Transverse colon (tissue), 4 donors: ENCODE measurements at regions not wholly inside any gene's neighbourhood (a gene's known extent, or its start where the extent isn't known, plus 50 kb on each side); places are given as distances from the start of the nearest gene placed in this dataset.

Experiments
- DNase-seq: peaks from one replicate; pipeline ENCODE4 v3.0.0-alpha.2; 2019
- H3K27ac ChIP-seq, 4 donors: fragments of 200-600 bp; sonication (generic); 2 replicates each; pipeline ENCODE4 v1.5.1; 2016 to 2018; ENCODE audit warnings: inconsistent platforms in 4 of 4
- H3K27me3 ChIP-seq: fragments of 200-600 bp; sonication (generic); 2 replicates; pipeline ENCODE4 v1.5.1; 2017; ENCODE audit warnings: inconsistent platforms
- H3K36me3 ChIP-seq, 4 donors: fragments of 200-600 bp; sonication (generic); 2 replicates each; pipeline ENCODE4 v1.5.1; 2017 to 2019; ENCODE audit warnings: inconsistent platforms in 4 of 4
- H3K4me1 ChIP-seq, 4 donors: fragments of 200-600 bp; sonication (generic); 2 replicates each; pipeline ENCODE4 v1.5.1; 2017 to 2020; ENCODE audit warnings: inconsistent platforms in 4 of 4
- H3K4me3 ChIP-seq, 4 donors: fragments of 200-600 bp; sonication (generic); 1 replicate in 1 of 4; 2 replicates in 3 of 4; pipeline versions ENCODE4 v1.5.1 to v1.6.1; 2017 to 2019; ENCODE audit warnings: inconsistent platforms in 4 of 4
- H3K9me3 ChIP-seq, 2 donors: fragments of 200-600 bp; sonication (generic); 2 replicates each; pipeline ENCODE4 v1.5.1; 2017 to 2019; ENCODE audit warnings: inconsistent platforms in 2 of 2
- EP300 ChIP-seq: sonication (generic); formaldehyde crosslinking; IDR thresholded peaks from one replicate; pipeline ENCODE4 v1.6.1; 2017; ENCODE audit warnings: antibody characterized with exemption, low read depth
- POLR2A ChIP-seq: fragments of 450-650 bp; IDR thresholded peaks from one replicate; pipeline ENCODE4 v1.6.1; 2016; ENCODE audit warnings: antibody characterized with exemption, mild to moderate bottlenecking, moderate library complexity
- POLR2AphosphoS5 ChIP-seq, 3 donors: sonication (generic); formaldehyde crosslinking; IDR thresholded peaks; one replicate each; pipeline ENCODE4 v1.6.1; 2016; ENCODE audit warnings: antibody characterized with exemption in 3 of 3
- WGBS, 2 donors: methylation state at CpG; one replicate each; pipeline ENCODE4 v1.1.5; 2018; ENCODE audit warnings: low coverage in 1 of 2; 5-methylcytosine and 5-hydroxymethylcytosine counted together
- in situ Hi-C, 4 donors: fragments of 200-750 bp; cut with MboI; loops; one replicate each; pipeline versions ENCODE4 v1.15.0 to v1.15.1; 2017; ENCODE audit warnings: low sequenced_read_pairs in 3 of 4, low pct_ligation_motif_present in 1 of 4, low pct_unique_long_range_greater_than_20kb in 1 of 4
- intact Hi-C: fragments of 100-400 bp; cut with DNase I; formaldehyde crosslinking; loops from one replicate; pipeline ENCODE4 v1.15.1; 2023; ENCODE audit warnings: low total_unique reads
- TF ChIP-seq, protein P1 (sequence below), 5 experiments: fragments of 200-600 bp in 3 of 5; fragments of 450-650 bp in 2 of 5; sonication (generic) in 3 of 5; IDR thresholded peaks; 1 replicate in 2 of 5; 2 replicates in 3 of 5; pipeline ENCODE4 v1.5.1; 2016 to 2017; ENCODE audit warnings: antibody characterized with exemption in 5 of 5, inconsistent platforms in 3 of 5, mild to moderate bottlenecking in 2 of 5, moderate library complexity in 1 of 5

DNA sequence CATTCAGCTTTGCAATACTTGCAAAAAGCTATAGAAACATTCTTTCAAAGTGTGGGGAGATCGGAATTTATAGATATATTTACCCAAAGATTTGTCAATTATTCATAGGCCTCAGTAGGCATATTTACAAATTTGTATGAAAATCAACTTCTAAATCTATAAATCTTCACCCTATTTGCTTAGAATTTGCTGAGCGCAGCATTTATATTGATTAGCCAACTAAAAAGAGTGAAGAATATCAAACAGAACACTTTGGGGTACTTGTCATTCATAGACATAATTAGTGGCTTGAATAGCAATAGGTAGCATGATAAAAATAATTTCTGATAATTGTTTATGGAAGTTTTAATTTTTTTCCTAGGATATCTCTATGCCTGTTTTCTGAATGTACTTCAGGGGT lies 244.5 kb upstream of the SLC35B3 start:
- Histone ChIP-seq H3K27me3 (no peaks in the 10 kb centered on the region), H3K9me3 (no peaks in the 10 kb centered on the region), H3K4me1 (no peaks in the 10 kb centered on the region), H3K27ac (no peak overlapping the region), H3K36me3 (no peaks in the 10 kb centered on the region), H3K4me3 (no peak overlapping the region)
- intact Hi-C loops: no loop called here
- TF ChIP-seq POLR2A (no peak), EP300 (no peak), POLR2AphosphoS5 (IDR thresholded peaks at IDR 0.05) (no peak)
- TF ChIP-seq, protein P1, sequence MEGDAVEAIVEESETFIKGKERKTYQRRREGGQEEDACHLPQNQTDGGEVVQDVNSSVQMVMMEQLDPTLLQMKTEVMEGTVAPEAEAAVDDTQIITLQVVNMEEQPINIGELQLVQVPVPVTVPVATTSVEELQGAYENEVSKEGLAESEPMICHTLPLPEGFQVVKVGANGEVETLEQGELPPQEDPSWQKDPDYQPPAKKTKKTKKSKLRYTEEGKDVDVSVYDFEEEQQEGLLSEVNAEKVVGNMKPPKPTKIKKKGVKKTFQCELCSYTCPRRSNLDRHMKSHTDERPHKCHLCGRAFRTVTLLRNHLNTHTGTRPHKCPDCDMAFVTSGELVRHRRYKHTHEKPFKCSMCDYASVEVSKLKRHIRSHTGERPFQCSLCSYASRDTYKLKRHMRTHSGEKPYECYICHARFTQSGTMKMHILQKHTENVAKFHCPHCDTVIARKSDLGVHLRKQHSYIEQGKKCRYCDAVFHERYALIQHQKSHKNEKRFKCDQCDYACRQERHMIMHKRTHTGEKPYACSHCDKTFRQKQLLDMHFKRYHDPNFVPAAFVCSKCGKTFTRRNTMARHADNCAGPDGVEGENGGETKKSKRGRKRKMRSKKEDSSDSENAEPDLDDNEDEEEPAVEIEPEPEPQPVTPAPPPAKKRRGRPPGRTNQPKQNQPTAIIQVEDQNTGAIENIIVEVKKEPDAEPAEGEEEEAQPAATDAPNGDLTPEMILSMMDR (IDR thresholded peaks at IDR 0.05): no peak
- 83 to 91% methylated on average over 2 of the region's 2 CpGs for WGBS, 2 donors
- in situ Hi-C loops: no loop called here
- no peak for DNase-seq

DNA sequence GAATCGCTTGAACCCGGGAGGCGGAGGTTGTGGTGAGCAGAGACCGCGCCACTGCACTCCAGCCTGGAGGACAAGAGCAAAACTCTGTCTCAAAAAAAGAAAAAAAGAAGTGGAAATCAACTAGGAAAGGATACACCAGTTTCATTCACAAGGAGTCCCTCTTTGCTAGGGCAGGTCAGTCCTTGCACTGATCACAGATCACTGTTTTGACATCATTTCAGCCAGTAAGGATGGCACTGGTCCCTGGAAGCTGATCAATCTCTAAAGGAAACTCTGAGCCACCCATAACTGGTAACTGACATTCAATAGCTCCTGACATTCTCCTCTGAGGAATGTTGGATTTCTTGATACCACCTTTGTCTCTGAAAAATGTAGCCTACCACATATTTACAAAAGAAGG lies 243.1 kb upstream of the SLC35B3 start:
- Histone ChIP-seq H3K27me3 (no peaks in the 10 kb centered on the region), H3K4me1 (no peaks in the 10 kb centered on the region), H3K27ac (no peak overlapping the region), H3K9me3 (no peaks in the 10 kb centered on the region), H3K36me3 (no peaks in the 10 kb centered on the region), H3K4me3 (no peak overlapping the region)
- in situ Hi-C loops: no loop called here
- 98 to 100% methylated on average over 5 of the region's 5 CpGs for WGBS, 2 donors
- intact Hi-C loops: no loop called here
- no peak for DNase-seq
- TF ChIP-seq, protein P1 (IDR thresholded peaks at IDR 0.05): no peak
- no peak for TF ChIP-seq POLR2A
- no peak for TF ChIP-seq POLR2AphosphoS5 (IDR thresholded peaks at IDR 0.05)
- no peak for TF ChIP-seq EP300

DNA sequence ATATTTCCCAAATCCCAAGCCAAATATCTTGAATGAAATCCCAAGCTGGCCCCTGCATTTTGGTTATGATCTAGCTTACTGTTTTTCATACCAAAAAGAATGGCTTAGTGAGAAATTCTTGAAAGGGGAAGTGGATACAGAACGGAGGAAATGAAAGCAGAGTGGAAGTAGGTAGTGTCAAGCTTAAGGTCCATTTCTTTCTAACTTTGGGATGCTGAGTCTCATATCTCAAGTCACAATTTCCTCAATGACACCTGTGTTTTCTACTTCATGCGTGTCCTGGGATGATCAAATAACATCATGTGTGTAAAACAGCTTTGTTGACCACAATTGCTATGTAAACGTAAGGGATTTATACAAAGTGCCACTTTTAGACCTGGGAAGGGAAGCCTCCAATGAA lies 238.8 kb upstream of the SLC35B3 start:
- H3K4me1 ChIP-seq: no peaks in the 10 kb centered on the region
- WGBS, 2 donors: 60 to 75% methylated on average over 1 to 3 of the region's 3 CpGs
- no peak for TF ChIP-seq POLR2A
- TF ChIP-seq, protein P1 (IDR thresholded peaks at IDR 0.05): no peak
- no peak for TF ChIP-seq EP300
- TF ChIP-seq POLR2AphosphoS5 (IDR thresholded peaks at IDR 0.05): no peak
- no peak overlapping the region for H3K27ac ChIP-seq
- H3K4me3 ChIP-seq: no peak overlapping the region
- DNase-seq: no peak
- no peaks in the 10 kb centered on the region for H3K27me3 ChIP-seq
- H3K36me3 ChIP-seq: no peaks in the 10 kb centered on the region
- in situ Hi-C loops (no loop called here), intact Hi-C loops (no loop called here)
- H3K9me3 ChIP-seq: no peaks in the 10 kb centered on the region

GRCh38 chr6:8672882-8673281 lies 237.5 kb upstream of the SLC35B3 start:
- H3K4me1 ChIP-seq: no peaks in the 10 kb centered on the region
- in situ Hi-C loops: no loop called here
- intact Hi-C loops: no loop called here

More at GRCh38 chr6:8672882-8673281, 237.5 kb upstream of the SLC35B3 start:
- H3K36me3 ChIP-seq: no peaks in the 10 kb centered on the region
- no peak for DNase-seq
- no peaks in the 10 kb centered on the region for H3K9me3 ChIP-seq
- 81 to 89% methylated on average over 3 of the region's 3 CpGs for WGBS, 2 donors
- TF ChIP-seq POLR2AphosphoS5 (IDR thresholded peaks at IDR 0.05) (no peak), EP300 (no peak), POLR2A (no peak)
- TF ChIP-seq, protein P1 (IDR thresholded peaks at IDR 0.05): no peak
- H3K27ac ChIP-seq: no peak overlapping the region
- H3K27me3 ChIP-seq: no peaks in the 10 kb centered on the region
- no peak overlapping the region for H3K4me3 ChIP-seq
